ENCODE measurements at regions not wholly inside any gene's neighbourhood (a gene's known extent, or its start where the extent isn't known, plus 50 kb on each side); places are given as distances from the start of the nearest gene placed in this dataset.
"Not testable (repeated sequence)": the region's sequence is repeated elsewhere in the genome, so short reads cannot be mapped to it uniquely, and the experiment has no call there.

DNA sequence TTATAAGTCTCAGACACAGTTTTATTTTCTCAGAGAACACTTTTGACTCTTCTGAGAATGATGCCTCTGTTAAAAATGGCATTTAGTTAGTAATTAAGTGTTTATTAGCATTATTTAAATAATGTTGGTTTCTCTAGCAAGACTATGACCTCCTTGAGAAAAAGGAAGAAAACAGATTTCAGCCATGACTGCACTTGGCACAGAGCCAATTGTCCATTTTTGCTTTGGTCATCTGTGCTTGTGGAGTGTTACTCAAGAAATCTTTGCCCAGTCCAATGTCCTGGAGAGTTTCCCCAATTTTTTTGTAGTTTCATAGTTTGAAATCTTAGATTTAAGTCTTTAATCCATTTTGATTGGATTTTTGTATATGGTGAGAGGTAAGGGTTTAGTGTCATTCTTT, 1229.4 kb upstream of the FAM98A start:
- Mint-ChIP-seq H3K27me3 (ENCODE audit: low read depth) (no peaks in the 10 kb centered on the region), H3K4me1 (ENCODE audit: low read depth) (no peaks in the 10 kb centered on the region), H3K9me3 (ENCODE audit: insufficient read depth) (peaks cover 8% of the 10 kb centered on the region), H3K36me3 (ENCODE audit: low read depth) (no peaks in the 10 kb centered on the region), H3K4me3 (no peak overlapping the region), H3K27ac (no peak overlapping the region)
- ChIA-PET CTCF (no interaction called here), POLR2A (no interaction called here)
- DNase-seq (no peak), ATAC-seq (no peak)

DNA sequence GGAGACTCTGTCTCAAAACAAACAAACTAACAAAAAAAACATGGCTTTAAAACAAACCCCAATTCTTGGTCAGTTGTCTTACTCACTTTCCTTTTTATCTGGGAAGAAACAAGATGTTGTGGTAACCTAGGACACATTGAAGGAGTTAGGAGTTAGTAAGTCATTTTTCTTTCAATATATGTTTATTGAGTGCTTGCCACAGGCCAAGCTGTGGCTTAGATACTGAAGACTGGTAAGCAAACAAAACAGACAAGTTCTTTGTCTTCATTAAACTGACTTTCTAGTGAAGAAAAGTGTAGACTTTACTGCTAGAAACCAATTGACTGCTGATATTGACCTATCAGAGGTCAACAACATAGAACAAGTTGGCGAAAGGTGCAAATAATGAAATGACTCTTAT, 1228.3 kb upstream of the FAM98A start:
- CTCF ChIA-PET = no interaction called here
- H3K27me3 Mint-ChIP-seq (ENCODE audit: low read depth) = no peaks in the 10 kb centered on the region
- no peak for ATAC-seq

DNA sequence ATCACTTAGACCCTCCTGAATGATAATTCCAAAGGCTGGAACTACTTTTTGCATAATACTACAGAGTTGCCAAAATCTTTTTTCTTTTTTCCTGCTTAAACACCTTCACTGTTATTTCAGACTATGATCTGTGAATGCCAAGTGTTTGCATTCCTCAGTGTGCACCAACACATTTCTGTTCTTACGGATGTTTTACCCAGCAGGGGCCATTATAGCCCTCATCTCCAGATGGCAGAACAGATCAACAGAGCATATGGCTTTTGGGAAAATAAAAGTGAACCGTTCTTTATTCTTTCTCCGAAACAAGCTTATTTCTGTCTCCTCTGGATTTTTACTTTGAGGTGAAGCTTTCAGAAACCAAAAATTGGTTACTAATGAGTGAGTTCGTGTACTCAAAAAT, 1226.6 kb upstream of the FAM98A start:
- Mint-ChIP-seq H3K4me3 (no peak overlapping the region), H3K9me3 (ENCODE audit: insufficient read depth) (peaks cover 5% of the 10 kb centered on the region), H3K27ac (no peak overlapping the region), H3K4me1 (ENCODE audit: low read depth) (no peaks in the 10 kb centered on the region), H3K36me3 (ENCODE audit: low read depth) (no peaks in the 10 kb centered on the region), H3K27me3 (ENCODE audit: low read depth) (no peaks in the 10 kb centered on the region)
- ChIA-PET POLR2A (no interaction called here), CTCF (no interaction called here)
- ATAC-seq (no peak), DNase-seq (no peak)

More for the DNA sequence above, 1228.3 kb upstream of the FAM98A start:
- POLR2A ChIA-PET = no interaction called here
- H3K4me1 Mint-ChIP-seq (ENCODE audit: low read depth) = no peaks in the 10 kb centered on the region
- peaks cover 8% of the 10 kb centered on the region for H3K9me3 Mint-ChIP-seq (ENCODE audit: insufficient read depth)
- no peaks in the 10 kb centered on the region for H3K36me3 Mint-ChIP-seq (ENCODE audit: low read depth)
- no peak for DNase-seq
- H3K4me3 Mint-ChIP-seq = no peak overlapping the region
- H3K27ac Mint-ChIP-seq = no peak overlapping the region

DNA sequence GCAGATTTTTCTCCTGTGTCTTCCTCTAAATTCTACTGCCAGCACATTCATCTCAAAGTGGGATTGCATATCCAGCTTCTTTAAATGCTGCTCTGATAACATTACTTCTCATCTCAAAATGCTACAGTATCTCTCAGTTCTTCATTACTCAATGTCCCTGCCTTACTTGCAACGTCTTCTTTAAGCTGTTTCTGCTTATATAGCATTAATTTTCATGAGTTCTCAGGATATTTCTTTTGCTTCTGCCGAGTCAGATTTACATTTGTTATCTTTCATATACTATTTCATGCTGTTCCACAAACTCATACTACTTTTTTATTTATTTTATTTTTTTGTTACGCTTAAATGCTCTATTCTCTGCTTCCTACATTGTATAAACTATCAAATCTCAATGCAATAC, 1223.5 kb upstream of the FAM98A start:
- no peak for ATAC-seq
- CTCF ChIA-PET = no interaction called here

DNA sequence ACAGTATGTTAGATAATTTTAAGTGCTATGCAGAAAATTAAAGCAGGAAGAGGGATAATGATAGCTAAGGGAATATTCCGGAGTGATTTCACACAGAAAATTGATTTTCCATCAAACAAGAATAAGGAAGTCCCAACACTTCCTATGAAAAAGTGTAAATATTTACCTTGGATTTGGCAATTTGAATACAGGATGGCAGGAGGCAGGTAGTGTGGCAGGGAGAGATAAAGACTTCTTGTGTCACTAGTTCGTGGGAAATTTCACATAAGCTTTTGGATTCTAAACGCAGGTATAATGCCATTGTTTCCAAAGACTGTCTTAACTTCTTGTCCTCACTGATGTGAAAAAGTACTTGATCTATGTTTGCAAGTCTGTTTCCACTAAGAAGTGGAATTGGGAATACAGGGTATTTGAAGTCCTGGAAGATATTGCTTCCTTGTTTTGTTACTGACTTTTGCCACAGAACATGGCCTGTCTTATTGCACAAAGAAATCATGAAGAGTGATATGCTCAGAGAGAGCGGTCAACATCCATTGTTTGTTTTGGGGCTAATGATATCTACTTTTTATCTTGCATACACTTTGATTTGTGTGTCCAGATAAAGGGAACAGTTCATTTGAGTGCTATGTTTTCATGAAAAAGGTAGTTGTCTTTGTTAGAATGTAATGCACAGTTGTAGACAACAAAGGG, 1216.1 kb upstream of the FAM98A start:
- H3K36me3 Mint-ChIP-seq (ENCODE audit: low read depth) = no peaks in the 10 kb centered on the region
- ATAC-seq (no peak), DNase-seq (no peak)
- H3K27ac Mint-ChIP-seq = no peak overlapping the region
- no peaks in the 10 kb centered on the region for H3K27me3 Mint-ChIP-seq (ENCODE audit: low read depth)
- ChIA-PET CTCF (no interaction called here), POLR2A (no interaction called here)
- no peaks in the 10 kb centered on the region for H3K4me1 Mint-ChIP-seq (ENCODE audit: low read depth)
- H3K9me3 Mint-ChIP-seq (ENCODE audit: insufficient read depth) = no peaks in the 10 kb centered on the region
- no peak overlapping the region for H3K4me3 Mint-ChIP-seq

More for the DNA sequence above, 1223.5 kb upstream of the FAM98A start:
- no peaks in the 10 kb centered on the region for H3K36me3 Mint-ChIP-seq (ENCODE audit: low read depth)
- no peaks in the 10 kb centered on the region for H3K27me3 Mint-ChIP-seq (ENCODE audit: low read depth)
- no peak overlapping the region for H3K27ac Mint-ChIP-seq
- no peaks in the 10 kb centered on the region for H3K4me1 Mint-ChIP-seq (ENCODE audit: low read depth)
- DNase-seq = no peak
- no peak overlapping the region for H3K4me3 Mint-ChIP-seq
- POLR2A ChIA-PET = no interaction called here
- peaks cover 5% of the 10 kb centered on the region for H3K9me3 Mint-ChIP-seq (ENCODE audit: insufficient read depth)

DNA sequence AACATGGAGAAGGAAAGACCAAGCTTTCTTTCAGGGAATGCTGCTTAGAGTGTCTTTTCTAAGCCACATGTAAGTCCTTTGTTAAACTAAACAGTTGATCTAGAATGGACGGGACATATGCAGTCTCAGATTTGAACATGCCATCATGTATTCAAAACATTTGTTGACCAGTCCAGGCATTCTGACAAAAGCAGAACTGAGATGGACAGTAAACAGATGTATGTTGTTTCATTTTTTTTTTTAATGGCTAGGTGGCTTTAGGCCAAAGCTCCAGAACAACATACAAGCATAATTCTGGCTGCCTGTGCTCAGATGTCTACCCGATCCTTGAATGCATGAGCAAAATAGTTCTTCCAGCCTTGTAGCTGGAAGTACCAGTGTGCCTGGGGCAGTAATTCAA, 1211.4 kb upstream of the FAM98A start:
- ChIA-PET POLR2A (no interaction called here), CTCF (no interaction called here)
- H3K4me3 Mint-ChIP-seq = no peak overlapping the region
- no peak overlapping the region for H3K27ac Mint-ChIP-seq
- DNase-seq (no peak), ATAC-seq (no peak)
- no peaks in the 10 kb centered on the region for H3K36me3 Mint-ChIP-seq (ENCODE audit: low read depth)
- no peaks in the 10 kb centered on the region for H3K27me3 Mint-ChIP-seq (ENCODE audit: low read depth)
- no peaks in the 10 kb centered on the region for H3K4me1 Mint-ChIP-seq (ENCODE audit: low read depth)
- peaks cover 5% of the 10 kb centered on the region for H3K9me3 Mint-ChIP-seq (ENCODE audit: insufficient read depth)

DNA sequence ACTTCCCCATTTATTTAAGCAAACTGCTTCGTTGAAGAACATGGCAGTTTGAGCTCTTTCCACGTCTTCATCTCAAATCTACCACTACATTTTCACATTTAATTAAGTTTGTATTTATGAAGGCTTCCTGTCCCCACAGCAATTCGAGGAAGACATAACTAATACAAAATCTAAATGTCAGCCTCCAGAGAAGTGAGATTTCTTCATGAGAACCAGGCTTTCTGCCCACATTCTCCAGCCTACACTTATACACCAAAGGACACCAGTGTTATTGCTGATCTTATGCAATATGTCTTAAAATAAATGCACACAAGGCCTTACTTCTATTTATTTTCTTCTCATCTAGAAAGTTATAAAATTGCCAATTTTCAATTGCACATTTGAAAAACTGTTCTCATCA, 1209.3 kb upstream of the FAM98A start:
- Mint-ChIP-seq H3K36me3 (ENCODE audit: low read depth) (no peaks in the 10 kb centered on the region), H3K4me1 (ENCODE audit: low read depth) (no peaks in the 10 kb centered on the region), H3K9me3 (ENCODE audit: insufficient read depth) (peaks cover 5% of the 10 kb centered on the region), H3K4me3 (no peak overlapping the region), H3K27ac (no peak overlapping the region), H3K27me3 (ENCODE audit: low read depth) (no peaks in the 10 kb centered on the region)
- CTCF ChIA-PET = no interaction called here
- no peak for ATAC-seq
- DNase-seq = no peak
- POLR2A ChIA-PET = no interaction called here

DNA sequence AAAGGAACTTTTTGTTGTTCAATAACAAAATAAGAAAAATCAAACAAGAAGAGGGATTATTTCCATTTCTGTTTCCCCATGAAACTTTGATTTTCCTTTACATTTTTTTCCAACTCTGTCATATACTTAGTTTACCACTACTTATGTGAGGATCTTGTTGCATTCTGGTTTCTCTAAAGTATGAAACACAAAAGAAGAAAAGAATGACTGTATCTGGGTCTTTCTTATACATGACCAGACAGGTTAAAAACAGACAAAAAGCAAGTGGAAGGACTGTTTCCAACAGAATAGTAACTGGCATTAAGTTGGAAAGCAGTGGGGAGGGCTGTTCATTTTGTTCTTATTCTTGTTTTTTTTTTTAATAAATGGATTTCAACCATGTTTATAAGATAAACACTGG, 1207.8 kb upstream of the FAM98A start:
- ChIA-PET POLR2A (no interaction called here), CTCF (no interaction called here)
- H3K27ac Mint-ChIP-seq = no peak overlapping the region
- ATAC-seq (no peak), DNase-seq (no peak)
- no peak overlapping the region for H3K4me3 Mint-ChIP-seq
- H3K9me3 Mint-ChIP-seq (ENCODE audit: insufficient read depth) = peaks cover 5% of the 10 kb centered on the region
- H3K27me3 Mint-ChIP-seq (ENCODE audit: low read depth) = no peaks in the 10 kb centered on the region
- H3K36me3 Mint-ChIP-seq (ENCODE audit: low read depth) = no peaks in the 10 kb centered on the region
- H3K4me1 Mint-ChIP-seq (ENCODE audit: low read depth) = no peaks in the 10 kb centered on the region

DNA sequence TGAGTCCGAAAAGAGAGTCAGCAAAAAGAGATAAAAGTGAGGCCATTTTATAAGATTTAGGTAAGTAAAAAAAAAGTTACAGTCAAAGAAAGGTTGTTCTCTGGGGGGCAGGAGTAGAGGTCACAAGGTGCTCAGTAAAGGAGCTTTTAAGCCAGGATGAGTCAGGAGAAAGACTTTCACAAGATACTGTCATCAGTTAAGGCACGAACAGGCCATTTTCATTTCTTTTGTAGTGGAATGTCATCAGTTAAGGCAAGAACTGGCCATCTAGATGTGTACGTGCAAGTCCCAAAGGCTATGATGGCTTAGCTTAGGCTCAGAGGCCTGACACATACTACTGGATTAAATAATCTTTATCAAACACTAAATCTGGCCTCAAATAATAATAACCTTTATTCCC, 1207.3 kb upstream of the FAM98A start:
- no peak overlapping the region for H3K4me3 Mint-ChIP-seq
- no peak for DNase-seq
- peaks cover 5% of the 10 kb centered on the region for H3K9me3 Mint-ChIP-seq (ENCODE audit: insufficient read depth)
- POLR2A ChIA-PET = no interaction called here
- H3K4me1 Mint-ChIP-seq (ENCODE audit: low read depth) = no peaks in the 10 kb centered on the region
- H3K27ac Mint-ChIP-seq = no peak overlapping the region
- H3K27me3 Mint-ChIP-seq (ENCODE audit: low read depth) = no peaks in the 10 kb centered on the region
- CTCF ChIA-PET = no interaction called here
- H3K36me3 Mint-ChIP-seq (ENCODE audit: low read depth) = no peaks in the 10 kb centered on the region
- ATAC-seq = no peak

DNA sequence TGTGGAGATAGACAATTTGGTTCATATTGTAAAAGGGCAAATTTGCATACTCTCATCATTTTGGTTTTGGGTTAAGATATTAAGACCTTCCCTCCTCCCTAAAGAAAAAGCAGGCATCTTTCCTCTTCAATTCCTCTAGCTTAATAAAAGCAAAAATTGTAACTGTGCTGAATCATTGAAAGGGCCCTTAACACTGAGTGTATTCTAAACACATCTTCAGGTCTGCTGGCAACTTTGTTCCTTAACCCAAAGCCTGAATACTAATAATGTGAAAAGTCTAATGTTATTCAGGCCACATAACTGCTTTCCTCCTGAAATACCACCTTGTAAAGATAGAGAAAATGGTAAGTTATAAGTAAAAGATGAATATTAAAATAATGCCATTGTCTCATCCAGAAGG, 1200.5 kb upstream of the FAM98A start:
- Mint-ChIP-seq H3K4me1 (ENCODE audit: low read depth) (no peaks in the 10 kb centered on the region), H3K36me3 (ENCODE audit: low read depth) (no peaks in the 10 kb centered on the region), H3K4me3 (no peak overlapping the region), H3K27me3 (ENCODE audit: low read depth) (no peaks in the 10 kb centered on the region), H3K9me3 (ENCODE audit: insufficient read depth) (no peaks in the 10 kb centered on the region), H3K27ac (no peak overlapping the region)
- DNase-seq (no peak), ATAC-seq (no peak)
- ChIA-PET CTCF (no interaction called here), POLR2A (no interaction called here)

DNA sequence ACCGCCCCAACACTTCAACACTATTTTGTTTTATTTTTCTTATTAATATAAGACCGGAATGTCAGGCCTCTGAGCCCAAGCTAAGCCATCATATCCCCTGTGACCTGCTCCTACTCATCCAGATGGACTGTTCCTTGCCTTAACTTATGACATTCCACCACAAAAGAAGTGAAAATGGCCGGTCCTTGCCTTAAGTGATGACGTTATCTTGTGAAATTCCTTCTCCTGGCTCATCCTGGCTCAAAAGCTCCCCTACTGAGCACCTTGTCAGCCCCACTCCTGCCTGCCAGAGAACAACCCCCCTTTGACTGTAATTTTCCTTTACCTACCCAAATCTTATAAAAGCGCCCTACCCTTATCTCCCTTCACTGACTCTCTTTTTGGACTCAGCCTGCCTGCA, 1196.5 kb upstream of the FAM98A start:
- DNase-seq; H3K36me3 Mint-ChIP-seq (ENCODE audit: low read depth); POLR2A ChIA-PET; ATAC-seq; H3K4me1 Mint-ChIP-seq (ENCODE audit: low read depth); CTCF ChIA-PET; H3K27ac Mint-ChIP-seq; H3K4me3 Mint-ChIP-seq; H3K27me3 Mint-ChIP-seq (ENCODE audit: low read depth); H3K9me3 Mint-ChIP-seq (ENCODE audit: insufficient read depth): not testable (repeated sequence)

DNA sequence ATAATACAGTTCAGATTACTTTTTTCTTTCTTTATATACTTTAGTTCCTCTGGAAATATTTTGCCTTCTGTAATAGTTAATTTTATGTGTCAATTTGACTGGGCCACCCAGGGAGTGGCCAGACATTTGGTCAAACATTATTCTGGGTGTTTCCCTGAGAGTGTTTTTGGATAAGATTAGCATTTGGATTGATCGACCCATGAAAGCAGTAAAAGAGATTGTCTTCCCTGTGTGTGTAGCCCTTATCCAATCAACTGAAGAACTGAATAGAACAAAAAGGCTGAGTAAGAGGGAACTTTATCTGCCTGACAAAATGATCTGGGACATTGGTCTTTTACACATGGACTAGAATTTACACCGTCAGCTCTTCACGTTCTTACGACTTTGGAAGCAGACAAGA, 1190.1 kb upstream of the FAM98A start:
- no peak for ATAC-seq
- no peaks in the 10 kb centered on the region for H3K4me1 Mint-ChIP-seq (ENCODE audit: low read depth)
- no peaks in the 10 kb centered on the region for H3K36me3 Mint-ChIP-seq (ENCODE audit: low read depth)
- no peak for DNase-seq
- H3K4me3 Mint-ChIP-seq = no peak overlapping the region
- H3K9me3 Mint-ChIP-seq (ENCODE audit: insufficient read depth) = peaks cover 12% of the 10 kb centered on the region
- CTCF ChIA-PET = no interaction called here
- POLR2A ChIA-PET = no interaction called here
- no peaks in the 10 kb centered on the region for H3K27me3 Mint-ChIP-seq (ENCODE audit: low read depth)
- H3K27ac Mint-ChIP-seq = no peak overlapping the region

DNA sequence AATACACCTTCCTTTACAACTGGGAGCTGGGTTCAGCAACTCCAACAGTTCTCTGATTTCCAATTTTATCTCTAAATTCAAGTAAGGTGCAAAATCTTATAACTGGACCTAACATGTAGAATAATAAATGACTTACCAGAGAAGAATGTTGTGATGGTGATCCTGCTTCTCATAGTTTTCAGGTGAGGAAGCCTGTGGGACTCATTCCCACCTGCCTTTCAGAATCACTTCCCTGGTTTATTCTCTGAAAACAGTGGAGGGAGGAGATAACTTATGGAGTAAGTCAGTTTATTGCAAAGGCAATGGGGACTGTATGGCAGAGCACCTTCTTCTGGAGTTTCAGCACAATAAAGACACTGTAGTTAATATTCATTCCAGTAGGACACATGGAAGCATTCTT, 1188.2 kb upstream of the FAM98A start:
- Mint-ChIP-seq H3K4me1 (ENCODE audit: low read depth) (no peaks in the 10 kb centered on the region), H3K27me3 (ENCODE audit: low read depth) (no peaks in the 10 kb centered on the region), H3K4me3 (no peak overlapping the region), H3K27ac (no peak overlapping the region), H3K36me3 (ENCODE audit: low read depth) (no peaks in the 10 kb centered on the region), H3K9me3 (ENCODE audit: insufficient read depth) (peaks cover 12% of the 10 kb centered on the region)
- DNase-seq = no peak
- ATAC-seq = no peak
- CTCF ChIA-PET = no interaction called here
- POLR2A ChIA-PET = no interaction called here

Measured in activated CD8-positive, alpha-beta T cell treated with anti-CD3 and anti-CD28 coated beads, Interleukin-2, amount 10 ng/mL, durations not matched to agents 7 days and 5 days (primary cell).